Spleen (tissue), 11 donors: ENCODE measurements at regions not wholly inside any gene's neighbourhood (a gene's known extent, or its start where the extent isn't known, plus 50 kb on each side); places are given as distances from the start of the nearest gene placed in this dataset.

Experiments used
- DNase-seq: peaks from one replicate; pipeline ENCODE4 v3.0.0-alpha.2; 2020
- H3K27ac ChIP-seq, 8 donors: fragments of 200-600 bp; sonication (generic) in 7 of 8; 1 replicate in 4 of 8; 2 replicates in 4 of 8; pipeline versions ENCODE4 v1.5.0 to v1.8.0; 2016 to 2021; ENCODE audit warnings: inconsistent platforms in 4 of 8, mild to moderate bottlenecking in 4 of 8, moderate library complexity in 1 of 8
- H3K27me3 ChIP-seq, 7 donors: fragments of 200-600 bp; sonication (generic) in 6 of 7; replicated peaks in 1 of 7; 1 replicate in 4 of 7; 2 replicates in 3 of 7; pipeline versions ENCODE4 v1.5.0 to v1.8.0; 2016 to 2021; ENCODE audit warnings: inconsistent platforms in 3 of 7, mild to moderate bottlenecking in 1 of 7
- H3K36me3 ChIP-seq, 6 donors: fragments of 200-600 bp; sonication (generic) in 5 of 6; 1 replicate in 4 of 6; 2 replicates in 2 of 6; pipeline versions ENCODE4 v1.5.0 to v1.8.0; 2016 to 2021; ENCODE audit warnings: inconsistent platforms in 2 of 6
- H3K4me1 ChIP-seq, 6 donors: fragments of 200-600 bp; sonication (generic) in 5 of 6; 1 replicate in 3 of 6; 2 replicates in 3 of 6; pipeline versions ENCODE4 v1.5.0 to v1.8.0; 2016 to 2021; ENCODE audit warnings: inconsistent platforms in 3 of 6
- H3K4me3 ChIP-seq, 8 donors: fragments of 200-600 bp; sonication (generic) in 7 of 8; 1 replicate in 4 of 8; 2 replicates in 4 of 8; pipeline versions ENCODE4 v1.5.0 to v1.8.0; 2016 to 2021; ENCODE audit warnings: inconsistent platforms in 4 of 8, mild to moderate bottlenecking in 4 of 8, moderate library complexity in 2 of 8
- H3K9me3 ChIP-seq, 8 donors: fragments of 200-600 bp; sonication (generic) in 7 of 8; 1 replicate in 4 of 8; 2 replicates in 4 of 8; pipeline versions ENCODE4 v1.5.0 to v1.8.0; 2016 to 2021; ENCODE audit warnings: inconsistent platforms in 4 of 8
- POLR2A ChIP-seq, 3 donors: fragments of 450-650 bp; IDR thresholded peaks; one replicate each; pipeline ENCODE4 v1.5.1; 2017; ENCODE audit warnings: antibody characterized with exemption in 3 of 3, mild to moderate bottlenecking in 1 of 3
- POLR2AphosphoS5 ChIP-seq, 3 donors: sonication (generic); formaldehyde crosslinking; IDR thresholded peaks; one replicate each; pipeline ENCODE4 v1.5.1; 2017; ENCODE audit warnings: antibody characterized with exemption in 3 of 3
- WGBS, 5 donors: extraction: QIAGEN DNeasy Blood & Tissue Kit in 3 of 5; methylation state at CpG; one replicate each; pipeline versions ENCODE4 v1.1.5 to v1.1.7; 2013 to 2018; 5-methylcytosine and 5-hydroxymethylcytosine counted together
- intact Hi-C: fragments of 100-400 bp; cut with DNase I; formaldehyde crosslinking; loops from one replicate; pipeline ENCODE4 v1.15.0; 2023; ENCODE audit warnings: low total_unique reads
- TF ChIP-seq, protein P1 (sequence below), 11 experiments: fragments of 200-600 bp in 7 of 11; fragments of 450-650 bp in 4 of 11; sonication (generic) in 4 of 11; IDR thresholded peaks in 8 of 11; conservative IDR thresholded peaks in 3 of 11; 1 replicate in 7 of 11; 2 replicates in 4 of 11; pipeline versions ENCODE4 v1.4.0 to v1.8.0; 2016 to 2021; ENCODE audit warnings: antibody characterized with exemption in 11 of 11, inconsistent platforms in 4 of 11, mild to moderate bottlenecking in 1 of 11
- donor health status: healthy with polysubstance abuse.
- donor health status: DM: no; HTN: no; CAD: no; lungs with moderate emphysema.
- donor health status: DM: no; HTN: no; CAD: no.
- donor health status: Bipolar disorder and iron deficiency.
- donor health status: healthy.
- donor health status: DM: no; HTN: no; CAD: no.
- donor health status: DM: yes; HTN: yes; CAD: no.

DNA sequence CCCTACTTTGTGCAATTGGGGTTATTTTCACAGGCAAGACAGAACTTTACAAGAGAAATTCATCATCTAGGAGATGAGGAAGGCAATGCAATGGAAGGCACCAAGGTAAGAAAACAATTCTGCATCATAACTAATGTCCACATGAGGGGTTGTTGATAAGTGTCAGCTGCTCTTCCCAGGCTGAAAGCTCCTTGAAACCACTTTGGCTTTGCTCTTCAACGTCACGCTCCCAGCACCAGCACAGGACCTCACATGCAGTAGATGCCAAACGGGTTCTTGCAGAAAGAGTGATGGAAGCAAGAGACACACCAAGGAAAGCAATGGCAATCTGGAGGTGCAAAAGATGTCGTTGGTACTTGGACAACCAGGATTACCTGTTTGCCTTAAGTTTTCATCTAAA, 485.5 kb downstream of the BCL11B start:
- no peak for DNase-seq
- no peak overlapping the region for H3K4me3 ChIP-seq
- TF ChIP-seq, protein P1, sequence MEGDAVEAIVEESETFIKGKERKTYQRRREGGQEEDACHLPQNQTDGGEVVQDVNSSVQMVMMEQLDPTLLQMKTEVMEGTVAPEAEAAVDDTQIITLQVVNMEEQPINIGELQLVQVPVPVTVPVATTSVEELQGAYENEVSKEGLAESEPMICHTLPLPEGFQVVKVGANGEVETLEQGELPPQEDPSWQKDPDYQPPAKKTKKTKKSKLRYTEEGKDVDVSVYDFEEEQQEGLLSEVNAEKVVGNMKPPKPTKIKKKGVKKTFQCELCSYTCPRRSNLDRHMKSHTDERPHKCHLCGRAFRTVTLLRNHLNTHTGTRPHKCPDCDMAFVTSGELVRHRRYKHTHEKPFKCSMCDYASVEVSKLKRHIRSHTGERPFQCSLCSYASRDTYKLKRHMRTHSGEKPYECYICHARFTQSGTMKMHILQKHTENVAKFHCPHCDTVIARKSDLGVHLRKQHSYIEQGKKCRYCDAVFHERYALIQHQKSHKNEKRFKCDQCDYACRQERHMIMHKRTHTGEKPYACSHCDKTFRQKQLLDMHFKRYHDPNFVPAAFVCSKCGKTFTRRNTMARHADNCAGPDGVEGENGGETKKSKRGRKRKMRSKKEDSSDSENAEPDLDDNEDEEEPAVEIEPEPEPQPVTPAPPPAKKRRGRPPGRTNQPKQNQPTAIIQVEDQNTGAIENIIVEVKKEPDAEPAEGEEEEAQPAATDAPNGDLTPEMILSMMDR (IDR thresholded peaks at IDR 0.05 in 8 of 11, conservative IDR thresholded peaks at IDR 0.05 in 3 of 11): no peak
- no peak for TF ChIP-seq POLR2A (IDR thresholded peaks at IDR 0.05)
- no peak for TF ChIP-seq POLR2AphosphoS5 (IDR thresholded peaks at IDR 0.05)
- no peak overlapping the region for H3K27ac ChIP-seq
- 75 to 79% (median 78%) methylated on average over 4 of the region's 4 CpGs for WGBS, 5 donors
- H3K9me3 ChIP-seq: peaks cover 0 to 9% (median 0%) of the 10 kb centered on the region in 8 donors
- peaks cover 0 to 12% (median 0%) of the 10 kb centered on the region in 7 donors for H3K27me3 ChIP-seq
- no peaks in the 10 kb centered on the region for H3K4me1 ChIP-seq
- intact Hi-C loops: no loop called here
- H3K36me3 ChIP-seq: no peaks in the 10 kb centered on the region

DNA sequence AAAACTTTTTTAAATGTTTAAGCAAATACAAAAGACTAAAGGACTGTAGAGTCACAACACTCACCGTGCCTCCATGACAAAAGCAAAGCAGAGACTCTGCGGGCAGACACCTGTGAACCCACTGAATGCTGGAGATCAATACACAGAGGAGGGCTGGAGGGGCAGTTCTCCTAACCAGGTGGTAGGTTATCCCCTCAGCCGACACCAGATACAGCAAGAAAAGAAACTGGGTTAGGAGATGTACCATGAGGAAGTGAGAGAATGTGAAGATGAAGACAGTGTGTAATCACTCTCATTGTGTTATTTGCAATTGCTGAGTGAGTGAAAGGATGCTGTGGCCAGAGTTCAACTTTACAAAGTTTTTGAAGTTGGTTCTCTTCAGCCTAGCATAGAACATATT, 480.3 kb downstream of the BCL11B start:
- Histone ChIP-seq H3K27ac (no peak overlapping the region), H3K9me3 (peaks cover 0 to 46% (median 20%) of the 10 kb centered on the region in 8 donors), H3K27me3 (peaks cover 0 to 12% (median 0%) of the 10 kb centered on the region in 7 donors), H3K36me3 (no peaks in the 10 kb centered on the region), H3K4me1 (no peaks in the 10 kb centered on the region), H3K4me3 (no peak overlapping the region)
- no peak for DNase-seq
- WGBS, 5 donors: 73 to 84% (median 78%) methylated on average over 3 of the region's 3 CpGs
- TF ChIP-seq, protein P1 (IDR thresholded peaks at IDR 0.05 in 8 of 11, conservative IDR thresholded peaks at IDR 0.05 in 3 of 11): no peak
- no peak for TF ChIP-seq POLR2A (IDR thresholded peaks at IDR 0.05)
- TF ChIP-seq POLR2AphosphoS5 (IDR thresholded peaks at IDR 0.05): no peak
- intact Hi-C loops: no loop called here

DNA sequence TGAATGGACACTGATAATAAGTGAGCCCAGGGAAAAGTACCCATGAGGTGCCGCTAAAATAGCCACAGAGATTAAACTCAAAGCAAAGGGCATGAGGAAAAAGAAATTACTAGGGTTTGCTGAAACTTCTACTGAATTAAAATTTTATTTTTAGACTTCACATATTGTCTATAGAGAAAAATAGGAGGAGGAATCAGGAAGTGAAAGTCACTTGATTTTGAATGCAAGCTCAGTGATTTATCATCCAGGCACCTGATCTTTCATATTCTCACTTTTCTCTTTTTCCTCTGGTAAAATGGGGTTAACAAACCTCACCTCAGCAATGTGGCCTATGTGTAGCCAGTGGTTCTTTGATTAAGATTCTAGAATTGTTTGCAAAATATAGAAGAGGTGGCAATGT, 479.8 kb downstream of the BCL11B start:
- Histone ChIP-seq H3K9me3 (peaks cover 0 to 46% (median 20%) of the 10 kb centered on the region in 8 donors), H3K36me3 (no peaks in the 10 kb centered on the region), H3K4me3 (no peak overlapping the region), H3K27me3 (peaks cover 0 to 6% (median 0%) of the 10 kb centered on the region in 7 donors), H3K27ac (no peak overlapping the region), H3K4me1 (no peaks in the 10 kb centered on the region)
- no peak for TF ChIP-seq POLR2A (IDR thresholded peaks at IDR 0.05)
- no peak for TF ChIP-seq POLR2AphosphoS5 (IDR thresholded peaks at IDR 0.05)
- TF ChIP-seq, protein P1 (IDR thresholded peaks at IDR 0.05 in 8 of 11, conservative IDR thresholded peaks at IDR 0.05 in 3 of 11): no peak
- no peak for DNase-seq
- WGBS, 5 donors: 91 to 100% (median 97%) methylated on average over 1 of the region's 1 CpG
- intact Hi-C loops: no loop called here

DNA sequence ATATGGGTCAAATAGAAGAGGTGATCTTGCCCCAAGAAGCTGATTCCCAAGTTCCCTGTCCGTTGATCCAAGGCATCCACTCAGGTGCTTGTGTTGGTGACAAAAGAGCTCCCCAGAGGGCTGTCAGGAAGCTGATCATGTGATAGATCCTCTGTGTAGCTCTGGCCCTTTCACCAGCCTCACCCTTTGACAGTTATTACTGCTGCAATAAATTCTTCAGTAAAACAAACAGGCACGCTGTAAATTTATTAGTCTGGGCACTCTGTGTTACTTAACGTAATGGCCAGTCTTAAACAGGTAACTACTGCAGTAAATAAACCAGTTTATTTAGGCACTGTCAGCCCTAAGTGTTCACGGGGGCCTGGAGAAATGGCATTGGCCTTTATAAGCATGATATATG, 473.9 kb downstream of the BCL11B start:
- Histone ChIP-seq H3K27me3 (no peaks in the 10 kb centered on the region), H3K9me3 (peaks cover 0 to 30% (median 19%) of the 10 kb centered on the region in 8 donors), H3K27ac (no peak overlapping the region), H3K4me1 (no peaks in the 10 kb centered on the region), H3K4me3 (no peak overlapping the region), H3K36me3 (no peaks in the 10 kb centered on the region)
- TF ChIP-seq POLR2A (IDR thresholded peaks at IDR 0.05): no peak
- TF ChIP-seq, protein P1 (IDR thresholded peaks at IDR 0.05 in 8 of 11, conservative IDR thresholded peaks at IDR 0.05 in 3 of 11): no peak
- no peak for TF ChIP-seq POLR2AphosphoS5 (IDR thresholded peaks at IDR 0.05)
- WGBS, 5 donors: 32 to 44% (median 41%) methylated on average over 4 of the region's 4 CpGs
- DNase-seq: no peak
- intact Hi-C loops: no loop called here
